Ramos (cell line): ENCODE measurements at regions not wholly inside any gene's neighbourhood (a gene's known extent, or its start where the extent isn't known, plus 50 kb on each side); places are given as distances from the start of the nearest gene placed in this dataset.
"Not testable (repeated sequence)": the region's sequence is repeated elsewhere in the genome, so short reads cannot be mapped to it uniquely, and the experiment has no call there.

Experiments used
- in situ Hi-C: fragments of 300-500 bp; cut with MboI; formaldehyde crosslinking; loops from one replicate; pipeline ENCODE4 v1.14.3; 2022; ENCODE audit warnings: low sequenced_read_pairs; ENCODE audit not compliant: unreplicated experiment

DNA sequence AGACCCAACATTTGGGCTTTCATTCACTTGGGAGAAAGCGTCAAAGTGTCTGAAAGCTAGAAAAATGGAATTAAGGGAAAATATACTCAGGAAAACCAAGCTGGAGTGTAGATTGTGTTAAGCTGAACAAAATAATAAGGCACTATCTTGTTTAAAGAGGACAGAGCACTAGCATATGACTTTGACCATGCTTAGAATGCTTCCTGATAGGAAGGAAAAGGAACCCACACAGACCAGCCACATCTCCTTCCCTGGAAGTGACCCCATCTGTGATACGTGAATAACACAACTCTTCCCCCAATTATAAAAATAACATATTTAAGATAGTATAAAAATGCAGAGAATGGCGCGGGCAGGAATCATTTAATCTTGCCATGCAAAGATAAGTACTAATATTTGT lies 94.7 kb upstream of the BCL2L14 start:
- in situ Hi-C loops = no loop called here

DNA sequence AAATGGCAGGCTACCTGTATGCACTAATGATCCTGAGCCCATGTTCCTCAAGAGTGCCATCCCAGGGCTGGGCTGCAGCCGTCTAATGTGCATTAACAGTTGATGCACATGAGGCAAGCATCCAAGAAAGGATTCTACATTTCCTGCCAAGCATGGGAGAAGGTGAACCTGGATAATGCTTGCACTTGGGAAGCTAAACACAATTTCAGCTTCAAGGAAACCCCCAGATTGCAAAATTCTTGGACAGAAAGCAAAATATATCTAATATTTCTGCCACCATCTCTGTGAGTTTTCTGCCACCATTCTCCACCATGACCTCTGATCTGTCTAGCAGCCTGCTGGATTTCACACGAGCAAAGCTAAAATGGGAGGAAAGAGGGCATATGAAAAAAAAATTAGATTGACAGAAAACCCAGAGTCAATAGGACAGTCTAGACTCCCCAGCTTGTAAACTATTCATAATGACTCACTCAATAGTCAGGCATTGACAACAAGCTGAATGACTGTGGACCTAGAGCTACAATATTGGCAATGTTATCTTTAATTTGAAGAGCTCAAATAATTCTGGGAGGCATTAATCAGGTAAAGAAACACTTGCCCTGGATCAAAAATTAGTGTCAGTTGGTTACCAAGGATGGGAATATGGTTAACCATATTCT lies 91.9 kb upstream of the BCL2L14 start:
- in situ Hi-C loops = no loop called here

DNA sequence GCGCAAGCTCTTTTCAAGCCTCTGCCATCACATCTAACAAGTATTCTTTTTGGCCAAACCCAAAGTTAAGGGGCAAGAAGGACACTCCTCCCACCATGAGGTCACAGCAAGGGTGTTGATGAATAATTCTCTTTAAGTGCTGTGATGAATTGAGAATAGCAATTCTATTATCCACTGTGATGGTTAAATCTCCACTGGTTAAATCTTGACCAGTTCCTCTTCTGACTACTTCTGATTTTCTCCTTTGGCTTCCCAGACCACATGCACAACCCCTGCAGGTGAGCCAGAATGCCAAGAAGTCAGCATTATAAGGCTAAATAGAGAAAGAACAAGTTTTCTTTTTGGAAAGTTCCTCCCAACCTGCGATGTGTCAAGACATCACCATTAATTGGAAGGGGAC lies 90.6 kb upstream of the BCL2L14 start:
- in situ Hi-C loops = no loop called here

DNA sequence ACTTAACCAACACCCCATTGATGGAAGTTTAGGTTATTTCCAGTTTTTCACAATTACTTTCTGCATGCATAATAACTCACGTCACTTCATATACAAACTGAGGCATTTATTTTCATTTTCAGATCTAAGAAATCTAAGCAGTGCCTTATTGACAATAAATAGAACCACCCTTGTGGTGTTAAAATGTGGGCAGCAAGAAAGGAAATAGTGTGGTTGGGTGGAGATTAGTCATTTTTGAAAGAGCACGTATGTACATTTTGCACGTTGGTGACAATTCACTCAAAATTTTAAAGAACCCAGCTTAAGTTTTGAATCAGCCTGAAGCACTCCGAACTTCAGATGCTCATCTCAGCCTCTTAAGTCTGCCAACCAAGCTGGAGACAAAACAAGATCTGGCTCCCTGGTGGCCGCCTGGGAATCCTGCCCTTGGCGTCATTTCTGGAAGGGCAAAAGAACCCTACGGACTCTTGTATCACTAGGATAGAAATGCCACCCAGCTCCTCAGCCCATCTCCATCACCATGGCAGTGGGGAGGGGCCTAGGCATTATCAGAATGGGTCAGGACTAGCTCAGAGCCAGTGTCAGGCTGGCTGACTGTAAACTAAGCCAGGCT lies 89.5 kb upstream of the BCL2L14 start:
- in situ Hi-C loops = no loop called here

DNA sequence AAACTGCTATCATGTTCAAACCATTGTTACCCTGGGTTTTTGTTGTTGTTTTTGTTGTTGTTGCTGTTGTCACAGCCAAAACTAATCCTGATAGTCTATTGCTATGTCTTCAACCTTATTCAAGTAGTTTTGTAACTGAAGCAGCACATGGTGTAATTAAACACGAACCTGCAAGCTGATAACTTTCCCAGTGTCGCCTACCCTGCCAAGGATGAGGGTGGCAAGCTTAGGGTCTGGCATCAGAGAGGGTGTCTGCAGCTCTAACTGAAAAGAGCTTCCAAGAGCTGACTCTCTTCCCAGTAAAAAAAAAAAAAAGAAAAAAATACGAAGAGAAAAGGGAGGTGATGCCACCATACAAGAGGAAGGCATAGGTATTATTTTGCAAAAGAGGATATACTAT lies 86.3 kb upstream of the BCL2L14 start:
- in situ Hi-C loops = no loop called here

DNA sequence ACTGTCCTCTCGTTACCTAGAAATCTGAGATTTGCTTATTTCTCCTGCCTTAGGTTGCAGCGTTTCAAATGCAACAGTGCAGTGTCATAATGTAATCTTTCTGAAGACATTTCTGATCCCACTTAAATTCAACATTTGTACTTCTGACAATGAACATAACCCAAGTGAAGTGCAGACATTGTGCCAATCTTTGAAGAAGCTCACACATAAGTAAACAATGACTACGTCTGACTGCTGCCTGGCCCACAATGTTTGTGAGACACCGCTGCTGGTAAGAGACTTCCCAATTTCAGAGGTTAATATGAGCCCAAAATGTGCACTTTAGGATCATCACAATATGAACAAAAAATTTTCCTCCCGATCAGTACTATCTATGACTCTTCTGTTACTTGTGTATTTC lies 84.6 kb upstream of the BCL2L14 start:
- in situ Hi-C loops = no loop called here

DNA sequence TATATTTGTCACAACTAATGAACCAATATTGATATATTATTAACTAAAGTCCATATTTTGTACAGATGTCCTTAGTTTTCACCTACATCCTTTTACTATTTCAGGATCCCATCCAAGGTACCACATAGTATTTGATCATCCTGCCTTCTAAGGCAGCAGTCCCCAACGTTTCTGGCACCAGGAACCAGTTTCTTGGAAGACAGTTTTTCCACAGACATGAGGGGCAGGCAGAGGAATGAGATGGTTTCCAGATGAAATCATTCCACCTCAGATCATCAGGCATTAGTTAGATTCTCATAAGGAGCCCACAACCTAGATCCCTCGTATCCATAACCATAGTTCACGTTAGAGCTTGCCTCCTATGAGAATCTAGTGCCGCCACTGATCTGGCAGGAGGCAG lies 82.8 kb upstream of the BCL2L14 start:
- in situ Hi-C loops = no loop called here

DNA sequence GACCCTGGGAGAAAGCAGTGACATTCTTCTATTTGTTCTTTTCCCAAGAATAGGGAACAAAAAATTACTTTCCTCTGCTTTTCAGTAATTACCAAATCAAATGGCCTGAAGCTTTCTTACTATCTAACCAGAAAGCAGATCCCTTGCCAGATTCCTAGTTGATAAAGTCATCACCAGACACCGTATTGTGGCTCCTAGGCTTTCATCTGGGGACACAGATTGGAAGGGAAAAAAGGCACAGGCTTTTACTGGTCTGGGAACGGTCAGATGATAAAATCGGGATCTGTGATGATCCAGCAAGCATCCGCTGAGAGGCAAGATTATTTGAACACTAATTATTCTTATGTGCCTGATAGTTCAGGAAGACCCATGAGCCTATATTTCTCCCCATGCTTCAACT lies 79.1 kb upstream of the BCL2L14 start:
- in situ Hi-C loops = no loop called here

DNA sequence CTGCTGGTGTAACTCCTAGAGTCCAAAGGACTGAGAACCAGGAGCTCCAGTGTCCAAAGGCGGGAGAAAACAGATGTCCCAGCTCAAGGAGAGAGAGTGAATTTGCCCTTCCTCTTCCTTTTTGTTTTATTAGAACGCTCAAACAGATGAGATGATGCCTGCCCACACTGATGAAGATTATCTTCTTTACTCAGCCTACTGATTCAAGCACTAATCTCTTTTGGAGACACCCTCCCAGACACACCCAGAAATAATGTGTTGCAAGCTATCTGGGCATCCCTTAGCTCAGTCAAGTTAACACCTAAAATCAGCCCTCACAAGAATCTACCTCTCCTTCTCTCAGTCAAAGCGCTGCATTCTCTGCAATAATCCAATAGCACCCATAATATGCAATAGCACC lies 78.2 kb upstream of the BCL2L14 start:
- in situ Hi-C loops = no loop called here

DNA sequence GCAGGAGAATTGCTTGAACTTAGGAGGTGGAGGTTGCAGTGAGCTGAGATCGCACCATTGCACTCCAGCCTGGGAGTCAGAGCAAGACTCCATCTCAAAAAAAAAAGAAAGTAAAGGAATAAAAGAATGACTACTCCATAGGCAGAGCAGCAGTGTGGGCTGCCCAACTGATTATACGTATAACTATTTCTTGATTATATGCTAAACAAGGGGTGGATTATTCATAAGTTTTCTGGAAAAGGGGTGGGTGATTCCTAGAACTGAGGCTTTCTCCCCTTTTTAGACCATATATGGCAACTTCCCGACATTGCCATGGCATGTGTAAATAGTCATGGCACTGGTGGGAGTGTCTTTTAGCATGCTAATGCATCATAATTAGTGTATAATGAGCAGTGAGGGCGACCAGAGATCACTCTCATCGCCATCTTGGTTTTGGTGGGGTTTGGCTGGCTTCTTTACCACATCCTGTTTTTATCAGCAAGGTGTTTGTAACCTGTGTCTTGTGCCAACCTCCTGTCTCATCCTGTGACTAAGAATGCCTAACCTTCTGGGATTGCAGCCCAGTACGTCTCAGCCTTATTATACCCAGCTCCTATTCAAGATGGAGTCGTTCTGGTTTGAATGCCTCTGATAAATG lies 72.3 kb upstream of the BCL2L14 start:
- in situ Hi-C loops = not testable (repeated sequence)

DNA sequence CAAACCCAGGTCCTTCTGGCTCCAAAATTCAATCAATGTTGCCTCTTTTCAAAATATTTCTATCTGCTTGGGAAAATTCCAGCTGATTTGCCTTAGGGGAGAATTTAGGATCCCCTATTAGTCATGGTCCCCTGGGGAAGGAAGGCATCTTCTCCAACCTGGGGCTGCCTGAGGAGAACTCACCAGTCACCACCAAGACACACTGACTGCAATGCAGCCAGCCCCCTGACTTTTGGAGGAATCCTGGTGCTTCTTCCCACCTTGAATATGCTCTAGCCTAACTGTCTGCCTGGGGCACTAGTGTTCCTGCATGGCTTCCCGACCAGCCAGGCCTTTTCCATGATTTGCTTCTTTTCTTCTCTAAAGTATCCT lies 71.8 kb upstream of the BCL2L14 start:
- in situ Hi-C loops = no loop called here

DNA sequence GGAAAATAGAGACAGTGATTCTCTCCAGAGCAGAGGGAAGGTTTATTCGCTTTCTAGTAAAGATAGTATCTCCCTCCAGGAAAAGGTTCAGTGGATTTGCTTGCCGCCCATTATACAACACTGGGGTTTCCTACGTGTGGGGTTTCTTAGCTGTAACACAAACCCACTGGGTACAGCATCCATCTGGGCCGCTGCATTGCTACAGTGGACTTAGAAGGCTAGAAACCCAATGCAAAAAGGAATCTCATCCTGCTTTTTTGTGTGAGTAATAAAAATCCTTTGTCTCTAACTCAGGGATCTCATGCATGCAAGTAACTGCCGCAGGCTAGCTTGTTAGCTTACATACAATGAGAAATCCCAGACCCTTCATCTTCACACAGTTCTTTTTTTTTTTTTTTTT lies 67.1 kb upstream of the BCL2L14 start:
- in situ Hi-C loops = no loop called here

DNA sequence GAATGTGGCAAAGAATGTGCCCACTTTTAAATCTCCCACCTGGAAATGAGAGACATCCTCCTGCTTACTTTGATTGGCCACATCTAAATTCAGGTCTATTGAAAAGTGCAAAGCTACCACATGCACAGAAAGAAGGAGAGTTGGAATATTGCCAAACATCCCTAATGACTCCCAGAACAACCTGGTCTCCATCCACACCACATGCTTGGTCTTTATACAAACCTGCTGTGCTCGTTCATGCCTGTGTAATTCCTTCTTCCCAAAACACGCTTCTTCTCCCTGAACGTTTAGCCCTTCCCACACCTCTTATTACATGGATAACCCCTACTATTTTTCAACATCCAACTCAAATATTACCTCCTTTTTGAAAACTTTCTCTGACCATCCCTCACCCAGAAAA lies 66.2 kb upstream of the BCL2L14 start:
- in situ Hi-C loops = no loop called here

DNA sequence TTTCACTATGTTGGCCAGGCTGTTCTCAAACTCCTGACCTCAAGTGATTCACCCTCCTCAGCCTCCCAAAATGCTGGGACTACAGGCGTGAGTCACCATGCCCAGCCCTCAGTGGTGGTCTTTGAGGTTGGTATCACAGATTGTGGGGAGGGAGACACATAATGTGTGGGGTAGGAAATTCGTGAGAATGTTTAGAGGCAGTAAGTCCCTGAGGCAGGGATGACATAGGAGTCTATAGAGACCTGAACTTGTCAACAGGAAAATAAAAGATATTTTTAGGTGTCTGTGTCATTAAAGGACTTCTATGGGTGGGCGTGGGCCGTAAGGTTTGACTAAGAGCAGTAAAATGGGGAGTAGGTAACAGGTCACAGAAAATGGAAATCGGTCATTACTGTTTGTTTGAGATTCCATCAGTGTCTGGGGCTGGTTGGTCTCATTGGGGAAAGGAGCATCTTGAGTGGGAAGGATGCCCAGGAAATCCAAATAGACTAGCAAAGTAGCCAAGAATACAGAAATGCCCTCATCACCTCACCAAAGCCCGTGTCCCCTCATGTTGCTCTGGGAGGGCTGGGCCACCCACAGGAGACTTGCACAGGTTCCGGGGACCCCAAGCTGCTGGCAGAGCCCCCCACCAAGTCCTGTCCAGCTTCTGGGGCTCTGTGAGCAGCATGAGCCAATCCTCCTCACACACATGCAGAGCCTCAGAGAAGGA lies 63.6 kb upstream of the BCL2L14 start:
- in situ Hi-C loops = no loop called here

DNA sequence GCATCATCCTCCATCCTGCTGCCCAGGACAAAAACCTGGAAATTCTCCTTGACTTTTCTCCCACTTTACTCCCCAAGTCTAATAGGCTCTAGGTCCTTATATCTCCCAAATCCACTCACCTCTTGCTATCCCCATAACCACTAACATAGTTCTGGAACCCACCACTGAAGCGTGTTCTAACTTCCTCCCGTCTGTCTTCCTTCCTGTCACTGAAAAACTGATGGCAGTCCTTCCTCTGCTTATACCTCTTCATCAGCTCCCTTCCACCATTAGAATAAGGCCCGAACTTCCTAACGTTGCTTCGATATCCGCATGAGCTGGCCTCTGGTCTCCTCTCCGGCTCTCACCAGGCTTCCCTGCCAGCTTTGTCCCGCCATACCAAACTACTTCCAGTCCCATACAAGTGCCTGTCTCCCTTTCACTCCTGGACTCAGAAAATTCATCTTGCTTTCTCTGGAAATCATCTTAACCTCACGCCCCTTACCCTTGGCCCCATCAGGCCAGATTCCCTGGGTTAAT lies 63.0 kb upstream of the BCL2L14 start:
- in situ Hi-C loops = no loop called here

DNA sequence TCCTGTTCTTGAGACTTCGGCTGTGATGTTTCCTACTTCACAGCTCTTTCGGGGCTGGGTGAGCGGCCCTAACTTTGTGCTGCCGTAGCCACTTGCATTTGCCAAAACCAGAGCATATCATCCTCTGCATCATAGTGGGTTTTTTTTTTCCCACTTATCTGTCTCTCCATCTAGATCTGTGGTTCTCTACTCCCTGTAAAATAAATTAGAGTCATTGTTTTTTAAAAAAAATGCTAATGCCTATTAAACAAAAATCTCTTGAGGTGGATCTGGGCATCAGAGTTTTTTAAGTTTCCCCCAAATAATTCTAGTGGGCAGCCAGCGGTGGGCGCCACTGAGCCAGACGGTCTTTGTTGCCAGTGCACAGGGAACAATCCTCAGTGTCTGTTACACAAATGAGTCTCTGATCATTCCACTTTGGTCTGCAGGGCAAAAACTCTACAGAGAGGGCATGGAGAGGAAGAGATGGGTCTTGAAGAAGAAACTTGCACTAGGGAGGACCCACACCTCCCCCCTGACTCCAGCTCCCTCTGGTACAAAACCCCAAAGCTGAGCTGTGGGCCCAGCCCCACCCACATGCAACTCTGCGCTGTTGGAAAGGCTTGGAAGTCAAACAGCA lies 62.4 kb upstream of the BCL2L14 start:
- in situ Hi-C loops = no loop called here

DNA sequence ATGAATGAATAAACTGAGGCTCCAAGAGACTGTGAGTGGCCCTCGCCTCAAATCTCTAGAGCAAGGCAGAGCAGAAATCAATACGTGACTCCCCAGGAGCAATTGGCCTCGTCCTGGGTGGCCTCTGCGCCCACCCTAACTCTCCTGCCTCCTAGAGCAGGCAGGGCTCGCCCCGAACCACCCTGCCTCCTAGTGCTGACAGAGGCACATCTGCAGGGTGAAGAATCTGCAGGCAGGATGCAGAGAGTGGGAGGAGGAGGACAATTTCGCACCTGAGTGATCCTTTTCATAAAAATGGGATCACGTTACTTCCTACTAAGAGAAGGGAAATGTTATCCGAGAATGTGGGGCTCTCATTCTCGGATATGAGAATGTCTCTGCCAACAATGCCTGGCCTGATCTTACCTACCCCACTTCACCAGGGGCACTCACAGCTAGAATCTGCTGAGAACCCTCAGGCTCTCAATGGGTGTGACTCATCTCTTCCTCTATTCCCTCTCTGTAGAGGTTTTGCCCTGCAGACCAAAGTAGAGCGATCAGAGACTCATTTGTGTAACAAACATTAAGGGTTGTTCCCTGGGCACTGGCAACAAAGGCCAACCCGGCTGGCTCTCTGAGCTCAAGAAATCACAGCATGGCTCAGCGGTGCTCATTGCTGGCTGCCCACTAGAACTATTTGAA lies 61.7 kb upstream of the BCL2L14 start:
- in situ Hi-C loops = no loop called here

DNA sequence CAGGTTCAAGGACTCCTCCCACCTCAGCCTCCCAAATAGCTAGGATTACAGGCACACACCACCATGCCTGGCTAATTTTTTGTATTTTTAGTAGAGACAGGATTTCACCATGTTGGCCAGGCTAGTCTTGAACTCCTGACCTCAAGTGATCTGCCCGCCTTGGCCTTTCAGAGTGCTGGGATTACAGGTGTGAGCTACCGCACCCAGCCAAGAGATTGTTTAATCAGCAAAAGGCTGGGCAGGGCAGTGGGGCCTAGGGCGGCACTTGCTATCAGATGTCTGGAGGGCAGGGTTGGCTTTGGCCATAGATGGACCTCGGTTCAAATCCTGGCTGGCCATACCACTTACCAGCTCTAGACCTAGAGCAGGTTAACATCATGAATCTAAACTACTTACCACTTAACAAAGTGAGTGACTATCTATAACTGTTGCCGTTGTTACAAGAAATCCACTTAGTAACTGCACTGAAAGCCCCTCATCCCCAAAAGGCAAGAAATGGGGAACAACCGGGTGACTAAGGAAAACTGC lies 60.9 kb upstream of the BCL2L14 start:
- in situ Hi-C loops = not testable (repeated sequence)

DNA sequence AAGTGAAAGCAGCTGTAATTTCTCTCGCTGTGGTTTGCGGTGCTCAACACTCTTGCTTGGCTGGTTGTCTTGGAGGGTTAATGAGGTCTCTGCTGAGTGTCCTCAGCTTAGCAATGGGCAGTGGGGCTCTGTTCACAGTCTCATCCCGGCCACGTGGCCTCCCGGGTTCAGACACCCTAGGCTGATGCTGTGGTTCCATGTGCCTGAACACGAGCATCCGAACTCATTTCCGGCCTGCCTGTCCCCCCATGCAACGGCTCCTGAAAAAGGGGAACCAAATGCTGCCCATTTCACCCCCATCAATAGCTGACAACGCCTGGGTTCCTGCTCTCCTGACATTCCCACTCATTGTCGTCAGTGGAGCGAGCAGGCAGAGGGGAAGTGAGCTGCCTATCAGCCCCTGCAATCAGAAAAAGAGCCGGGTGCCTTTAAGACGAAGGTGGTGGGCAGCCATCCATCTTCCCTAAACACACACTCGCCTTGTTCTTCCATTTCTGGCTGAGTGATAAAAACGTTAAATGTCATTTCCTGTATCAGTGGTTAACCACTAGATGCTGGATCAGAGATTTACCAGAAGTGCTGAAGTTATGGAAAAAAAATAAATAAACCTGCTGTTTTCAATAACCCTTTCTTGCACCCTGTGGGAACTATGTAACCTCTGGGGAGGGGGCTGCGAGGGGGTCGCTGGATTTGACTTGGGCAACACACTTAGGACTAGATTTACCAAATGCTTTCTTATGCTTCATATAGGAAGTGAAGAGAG lies 60.3 kb upstream of the BCL2L14 start:
- in situ Hi-C loops = no loop called here
